ENCODE measurements at regions not wholly inside any gene's neighbourhood (a gene's known extent, or its start where the extent isn't known, plus 50 kb on each side); places are given as distances from the start of the nearest gene placed in this dataset.

DNA sequence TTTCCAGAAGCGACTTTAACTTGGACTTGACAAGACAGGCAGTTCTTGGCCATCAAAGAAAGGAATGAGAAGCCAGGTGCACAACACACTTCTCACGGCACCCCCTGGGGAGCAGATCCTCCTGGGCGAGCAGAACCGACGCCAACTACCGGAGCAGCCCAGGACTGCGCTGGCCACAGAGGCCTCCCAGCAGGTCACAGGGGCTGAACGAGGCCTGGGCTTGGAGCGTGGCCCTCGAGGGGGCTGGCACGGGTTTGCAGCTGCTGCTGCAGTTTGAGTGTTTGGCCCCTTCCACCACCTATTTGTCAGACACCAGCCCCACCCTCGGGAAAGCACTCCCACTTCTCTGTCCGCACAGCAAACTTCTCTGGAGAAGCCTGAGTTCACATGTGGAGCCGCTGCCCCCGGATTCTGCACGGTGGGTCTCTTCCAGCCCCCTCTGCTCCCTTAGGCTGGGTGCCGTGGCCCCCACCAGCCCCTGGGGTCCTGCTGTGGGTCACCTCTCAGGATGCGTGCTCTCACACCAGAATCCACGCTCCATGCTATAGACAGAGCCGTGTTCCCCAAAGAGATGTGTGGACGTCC lies 306.7 kb upstream of the SALL3 start:
- TF ChIP-seq EP300 (IDR thresholded peaks at IDR 0.05; ENCODE audit: low read depth) (no peak), POLR2AphosphoS5 (IDR thresholded peaks at IDR 0.05) (no peak), POLR2A (IDR thresholded peaks at IDR 0.05) (no peak)
- TF ChIP-seq, protein P1, sequence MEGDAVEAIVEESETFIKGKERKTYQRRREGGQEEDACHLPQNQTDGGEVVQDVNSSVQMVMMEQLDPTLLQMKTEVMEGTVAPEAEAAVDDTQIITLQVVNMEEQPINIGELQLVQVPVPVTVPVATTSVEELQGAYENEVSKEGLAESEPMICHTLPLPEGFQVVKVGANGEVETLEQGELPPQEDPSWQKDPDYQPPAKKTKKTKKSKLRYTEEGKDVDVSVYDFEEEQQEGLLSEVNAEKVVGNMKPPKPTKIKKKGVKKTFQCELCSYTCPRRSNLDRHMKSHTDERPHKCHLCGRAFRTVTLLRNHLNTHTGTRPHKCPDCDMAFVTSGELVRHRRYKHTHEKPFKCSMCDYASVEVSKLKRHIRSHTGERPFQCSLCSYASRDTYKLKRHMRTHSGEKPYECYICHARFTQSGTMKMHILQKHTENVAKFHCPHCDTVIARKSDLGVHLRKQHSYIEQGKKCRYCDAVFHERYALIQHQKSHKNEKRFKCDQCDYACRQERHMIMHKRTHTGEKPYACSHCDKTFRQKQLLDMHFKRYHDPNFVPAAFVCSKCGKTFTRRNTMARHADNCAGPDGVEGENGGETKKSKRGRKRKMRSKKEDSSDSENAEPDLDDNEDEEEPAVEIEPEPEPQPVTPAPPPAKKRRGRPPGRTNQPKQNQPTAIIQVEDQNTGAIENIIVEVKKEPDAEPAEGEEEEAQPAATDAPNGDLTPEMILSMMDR (IDR thresholded peaks at IDR 0.05) = no peak
